Activated CD8-positive, alpha-beta T cell treated with anti-CD3 and anti-CD28 coated beads, Interleukin-2, amount 10 ng/mL, durations not matched to agents 7 days and 5 days (primary cell): ENCODE measurements at regions not wholly inside any gene's neighbourhood (a gene's known extent, or its start where the extent isn't known, plus 50 kb on each side); places are given as distances from the start of the nearest gene placed in this dataset.
"Not testable (repeated sequence)": the region's sequence is repeated elsewhere in the genome, so short reads cannot be mapped to it uniquely, and the experiment has no call there.

Experiments
- ATAC-seq: fragments of 150-1000 bp; cut with Tn5 transposase; one replicate; pipeline ENCODE4 v1.10.0; 2021; ENCODE audit warnings: moderate library complexity
- CTCF ChIA-PET: fragments of 350-600 bp; sonication (Branson Sonifier 250); formaldehyde crosslinking; loops from one replicate; lab custom pipeline; 2021; ENCODE audit warnings: antibody characterized with exemption; lab: Charles Lee
- POLR2A ChIA-PET: fragments of 350-600 bp; sonication (Branson Sonifier 250); formaldehyde crosslinking; loops from one replicate; lab custom pipeline; 2021; ENCODE audit warnings: antibody characterized with exemption; lab: Charles Lee
- DNase-seq: peaks from one replicate; pipeline ENCODE4 v3.0.0-alpha.2; 2020
- H3K27ac Mint-ChIP-seq: one replicate; pipeline ENCODE4 v1.8.0; 2021; ENCODE audit warnings: mild to moderate bottlenecking, mixed read lengths
- H3K27me3 Mint-ChIP-seq: one replicate; pipeline ENCODE4 v1.8.0; 2021; ENCODE audit warnings: low read depth, mixed read lengths
- H3K36me3 Mint-ChIP-seq: one replicate; pipeline ENCODE4 v1.8.0; 2021; ENCODE audit warnings: low read depth, mixed read lengths
- H3K4me1 Mint-ChIP-seq: one replicate; pipeline ENCODE4 v1.8.0; 2021; ENCODE audit warnings: low read depth, mixed read lengths
- H3K4me3 Mint-ChIP-seq: one replicate; pipeline ENCODE4 v1.8.0; 2021; ENCODE audit warnings: mild to moderate bottlenecking, mixed read lengths
- H3K9me3 Mint-ChIP-seq: one replicate; pipeline ENCODE4 v1.8.0; 2022; ENCODE audit warnings: mixed read lengths; ENCODE audit not compliant: insufficient read depth

DNA sequence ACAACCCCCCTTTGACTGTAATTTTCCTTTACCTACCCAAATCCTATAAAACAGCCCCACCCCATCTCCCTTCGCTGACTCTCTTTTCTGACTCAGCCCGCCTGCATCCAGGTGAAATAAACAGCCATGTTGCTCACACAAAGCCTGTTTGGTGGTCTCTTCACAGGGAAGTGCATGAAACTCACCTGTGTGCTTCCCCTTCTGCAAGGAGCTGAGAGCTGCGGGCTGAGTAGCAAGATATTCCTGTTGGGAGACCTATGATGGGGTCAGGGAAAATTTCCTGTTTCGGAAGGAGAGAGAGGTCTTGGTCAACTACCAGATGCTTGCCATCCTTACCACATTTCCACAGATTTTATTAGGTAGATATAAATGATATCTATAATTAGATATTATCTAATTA lies 474.5 kb upstream of the NUDT12 start:
- POLR2A ChIA-PET, result not testable (repeated sequence)

DNA sequence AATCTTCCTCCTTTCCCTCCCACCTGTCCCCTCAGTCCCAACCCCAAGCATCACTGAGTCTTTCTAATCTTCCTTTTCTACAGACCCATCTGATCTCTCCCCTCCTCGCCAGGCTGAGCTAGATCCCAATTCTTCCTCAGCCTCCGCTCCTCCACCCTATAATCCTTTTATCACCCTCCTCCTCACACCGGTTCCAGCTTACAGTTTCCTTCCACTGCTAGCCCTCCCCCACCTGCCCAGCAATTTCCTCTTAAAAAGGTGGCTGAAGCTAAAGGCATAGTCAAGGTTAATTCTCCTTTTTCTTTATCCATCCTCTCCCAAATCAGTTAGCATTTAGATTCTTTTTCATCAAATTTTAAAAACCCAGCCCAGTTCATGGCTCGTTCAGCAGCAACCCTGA lies 470.6 kb upstream of the NUDT12 start:
- H3K4me1 Mint-ChIP-seq, H3K36me3 Mint-ChIP-seq, CTCF ChIA-PET, H3K4me3 Mint-ChIP-seq, H3K9me3 Mint-ChIP-seq, H3K27me3 Mint-ChIP-seq, H3K27ac Mint-ChIP-seq, ATAC-seq, POLR2A ChIA-PET, DNase-seq: not testable (repeated sequence)

More for the DNA sequence above, 474.5 kb upstream of the NUDT12 start:
- ATAC-seq, CTCF ChIA-PET, DNase-seq, H3K36me3 Mint-ChIP-seq, H3K4me3 Mint-ChIP-seq, H3K9me3 Mint-ChIP-seq, H3K27me3 Mint-ChIP-seq, H3K27ac Mint-ChIP-seq, H3K4me1 Mint-ChIP-seq: not testable (repeated sequence)

DNA sequence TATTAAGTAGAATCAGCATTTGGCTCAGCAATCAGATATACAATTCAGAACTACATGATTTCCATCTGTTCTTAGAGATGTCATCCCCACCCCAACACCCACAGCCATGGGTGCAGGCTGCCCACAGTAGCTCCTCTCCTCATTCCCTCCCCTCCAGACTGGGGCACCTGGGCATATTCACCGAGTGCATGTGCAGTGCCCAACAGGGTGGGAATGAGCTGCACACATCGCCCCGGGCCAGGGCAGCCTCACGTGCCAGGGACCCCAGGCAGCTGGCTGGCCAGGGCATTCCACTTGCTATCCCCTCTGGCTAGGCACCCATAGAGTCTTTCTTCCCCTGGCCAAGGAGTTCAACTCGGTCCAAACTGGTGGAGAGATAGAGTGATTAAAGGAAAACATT lies 461.9 kb upstream of the NUDT12 start:
- H3K27ac Mint-ChIP-seq, result no peak overlapping the region
- ATAC-seq, result no peak
- POLR2A ChIA-PET, result no interaction called here

DNA sequence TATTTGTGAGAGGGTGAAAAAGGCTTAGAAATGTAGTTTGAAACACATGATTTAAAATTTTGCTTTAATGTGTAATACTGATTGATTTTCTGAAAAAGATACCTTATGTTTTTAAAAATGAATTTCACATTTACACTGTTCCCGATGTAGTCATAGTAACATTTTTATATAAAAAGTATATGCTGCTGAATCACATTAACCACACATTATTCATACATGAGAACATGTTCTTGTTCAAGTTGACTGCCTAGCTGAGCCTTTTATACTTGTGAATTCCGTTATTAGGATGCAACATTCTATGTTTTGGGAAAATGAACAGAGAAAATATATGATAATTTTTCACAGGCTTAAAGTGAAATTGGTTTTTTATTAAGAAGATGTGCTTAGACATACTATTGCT lies 461.1 kb upstream of the NUDT12 start:
- CTCF ChIA-PET, result no interaction called here
- POLR2A ChIA-PET, result no interaction called here
- H3K9me3 Mint-ChIP-seq, result peaks cover 27% of the 10 kb centered on the region
- no peaks in the 10 kb centered on the region for H3K4me1 Mint-ChIP-seq
- DNase-seq, result no peak
- no peaks in the 10 kb centered on the region for H3K36me3 Mint-ChIP-seq
- no peak for ATAC-seq
- no peak overlapping the region for H3K27ac Mint-ChIP-seq
- no peaks in the 10 kb centered on the region for H3K27me3 Mint-ChIP-seq
- H3K4me3 Mint-ChIP-seq, result no peak overlapping the region

More for the DNA sequence above, 461.9 kb upstream of the NUDT12 start:
- CTCF ChIA-PET, result no interaction called here
- peaks cover 27% of the 10 kb centered on the region for H3K9me3 Mint-ChIP-seq
- no peaks in the 10 kb centered on the region for H3K4me1 Mint-ChIP-seq
- DNase-seq, result no peak
- H3K4me3 Mint-ChIP-seq, result no peak overlapping the region
- H3K27me3 Mint-ChIP-seq, result no peaks in the 10 kb centered on the region
- no peaks in the 10 kb centered on the region for H3K36me3 Mint-ChIP-seq

DNA sequence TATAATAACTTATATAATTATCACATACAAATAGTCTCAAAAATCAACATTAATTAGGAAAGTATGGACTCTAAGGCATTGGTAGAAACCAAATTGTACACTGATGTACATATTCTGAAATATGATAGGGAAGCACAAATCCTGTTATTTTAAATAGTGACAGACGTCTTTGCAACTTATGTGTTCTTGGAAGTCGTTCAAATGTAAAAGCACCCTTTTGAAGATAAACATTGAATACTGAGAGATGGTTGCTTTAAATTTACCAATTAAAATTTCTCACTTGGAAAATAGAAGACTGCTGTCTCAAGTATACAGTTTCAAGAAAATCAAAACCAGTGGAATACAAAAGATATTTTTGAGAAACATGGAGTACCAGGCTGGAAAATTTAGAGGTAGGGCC lies 457.4 kb upstream of the NUDT12 start:
- ChIA-PET CTCF (interaction anchor here (0.6 kb wide), 1 partner anchor 411 kb away, joined by 3 read pairs; no protein-coding TSS in a partner anchor), POLR2A (no interaction called here)
- DNase-seq, result no peak
- no peaks in the 10 kb centered on the region for H3K4me1 Mint-ChIP-seq
- no peaks in the 10 kb centered on the region for H3K36me3 Mint-ChIP-seq
- H3K27me3 Mint-ChIP-seq, result no peaks in the 10 kb centered on the region
- H3K27ac Mint-ChIP-seq, result no peak overlapping the region
- no peak for ATAC-seq
- peaks cover 23% of the 10 kb centered on the region for H3K9me3 Mint-ChIP-seq
- H3K4me3 Mint-ChIP-seq, result no peak overlapping the region

DNA sequence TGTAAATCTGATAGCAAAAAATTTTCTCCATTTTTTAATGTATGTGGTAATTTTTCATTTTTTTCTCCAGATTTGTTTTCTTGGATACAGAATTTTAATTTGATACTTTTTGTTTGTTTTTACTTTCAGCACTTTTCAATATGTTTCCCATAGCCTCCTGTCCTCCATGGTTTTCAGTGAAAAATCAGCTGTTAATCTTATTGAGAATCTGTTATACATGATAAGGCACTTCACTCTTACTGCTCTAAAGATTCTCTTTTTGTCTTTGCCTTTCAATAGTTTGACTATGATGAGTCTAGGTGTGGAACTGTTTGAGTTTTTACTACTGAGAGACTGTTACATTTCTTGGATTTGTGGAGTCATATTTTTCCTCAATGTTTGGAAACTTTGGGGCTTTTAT lies 455.7 kb upstream of the NUDT12 start:
- Mint-ChIP-seq H3K9me3 (peaks cover 18% of the 10 kb centered on the region), H3K27ac (no peak overlapping the region), H3K4me1 (no peaks in the 10 kb centered on the region), H3K27me3 (no peaks in the 10 kb centered on the region), H3K36me3 (no peaks in the 10 kb centered on the region), H3K4me3 (no peak overlapping the region)
- CTCF ChIA-PET, result no interaction called here
- POLR2A ChIA-PET, result no interaction called here
- DNase-seq, result no peak
- ATAC-seq, result no peak

DNA sequence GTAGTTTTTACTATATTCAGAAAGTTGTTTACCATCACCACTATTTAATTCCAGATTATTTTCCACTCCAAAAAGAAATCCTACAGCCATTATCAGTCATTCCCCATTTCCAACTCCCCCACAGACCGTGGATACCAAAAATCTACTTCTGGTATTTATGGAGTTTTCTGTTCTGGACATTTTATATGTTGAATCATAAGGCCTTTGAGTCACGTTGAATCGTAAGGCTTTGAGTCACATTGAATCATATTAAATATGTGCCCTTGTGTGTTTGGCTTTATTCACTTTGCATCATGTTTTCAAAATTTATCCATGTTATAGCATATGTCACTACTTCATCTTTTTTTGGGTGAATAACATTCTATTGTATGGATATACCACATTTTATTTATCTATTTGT lies 454.1 kb upstream of the NUDT12 start:
- Mint-ChIP-seq H3K4me3 (no peak overlapping the region), H3K4me1 (no peaks in the 10 kb centered on the region), H3K27ac (no peak overlapping the region), H3K27me3 (no peaks in the 10 kb centered on the region), H3K9me3 (peaks cover 18% of the 10 kb centered on the region), H3K36me3 (no peaks in the 10 kb centered on the region)
- ChIA-PET POLR2A (no interaction called here), CTCF (no interaction called here)
- ATAC-seq (no peak), DNase-seq (no peak)

DNA sequence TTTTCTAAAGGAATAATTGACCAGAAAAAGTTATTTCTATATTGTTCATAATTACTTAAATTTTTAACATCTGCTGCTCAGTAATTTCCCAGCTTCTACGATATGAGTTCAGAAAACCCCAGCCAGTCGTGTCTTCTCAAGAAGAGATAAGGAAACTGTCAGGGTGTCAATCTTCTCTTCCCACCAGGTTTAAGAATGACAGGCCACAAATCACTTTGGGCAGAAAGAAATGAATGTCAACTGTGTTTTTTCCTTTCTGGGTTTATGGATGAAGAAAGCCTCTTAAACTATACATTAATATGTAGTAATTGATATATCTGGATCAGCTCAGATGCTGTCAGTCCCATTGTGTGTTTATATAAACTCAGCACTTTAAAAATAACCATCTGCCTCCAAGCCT lies 453.2 kb upstream of the NUDT12 start:
- DNase-seq, result no peak
- CTCF ChIA-PET, result no interaction called here
- Mint-ChIP-seq H3K27ac (no peak overlapping the region), H3K36me3 (no peaks in the 10 kb centered on the region), H3K4me1 (no peaks in the 10 kb centered on the region), H3K4me3 (no peak overlapping the region), H3K9me3 (peaks cover 10% of the 10 kb centered on the region), H3K27me3 (no peaks in the 10 kb centered on the region)
- POLR2A ChIA-PET, result no interaction called here
- ATAC-seq, result no peak

DNA sequence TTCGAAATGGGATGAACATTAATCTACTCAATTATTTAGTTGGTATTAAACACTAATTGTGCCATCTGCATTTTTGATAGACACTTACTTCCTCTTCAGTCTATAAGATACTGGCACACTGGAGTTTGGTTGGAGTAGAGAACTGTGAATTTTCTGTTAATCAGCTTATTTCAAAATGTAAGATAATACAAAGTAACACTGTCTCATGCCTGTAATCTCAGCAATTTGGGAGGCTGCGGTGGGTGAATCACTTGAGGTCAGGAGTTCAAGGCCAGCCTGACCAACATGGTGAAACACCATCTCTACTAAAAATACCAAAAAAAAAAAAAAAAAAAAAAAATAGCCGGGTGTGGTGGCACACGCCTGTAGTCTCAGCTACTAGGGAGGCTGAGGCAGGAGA lies 440.2 kb upstream of the NUDT12 start:
- H3K27me3 Mint-ChIP-seq, H3K9me3 Mint-ChIP-seq, CTCF ChIA-PET, H3K27ac Mint-ChIP-seq, H3K4me3 Mint-ChIP-seq, H3K4me1 Mint-ChIP-seq, ATAC-seq, DNase-seq, H3K36me3 Mint-ChIP-seq, POLR2A ChIA-PET: not testable (repeated sequence)

DNA sequence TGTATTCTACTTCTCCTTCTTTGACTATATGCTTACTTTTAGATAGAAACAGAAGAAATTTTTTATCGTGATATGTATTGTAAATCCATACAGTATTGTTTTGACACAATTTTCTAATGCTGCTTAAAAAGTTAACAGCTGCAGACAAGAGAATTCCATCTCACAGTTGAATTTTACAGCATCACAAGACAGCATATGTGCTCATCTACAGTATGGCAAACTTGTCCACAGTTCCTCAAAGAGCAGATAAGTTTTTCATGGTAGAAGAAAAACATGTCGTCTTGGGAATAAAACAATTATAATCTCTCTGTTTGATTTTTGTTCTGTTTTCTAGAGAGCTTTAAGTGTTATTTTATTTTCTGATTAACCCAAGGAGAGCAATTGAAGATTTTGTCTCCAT lies 438.5 kb upstream of the NUDT12 start:
- no peaks in the 10 kb centered on the region for H3K36me3 Mint-ChIP-seq
- no peaks in the 10 kb centered on the region for H3K4me1 Mint-ChIP-seq
- POLR2A ChIA-PET, result no interaction called here
- ATAC-seq (no peak), DNase-seq (no peak)
- H3K27ac Mint-ChIP-seq, result no peak overlapping the region
- H3K9me3 Mint-ChIP-seq, result peaks cover 7% of the 10 kb centered on the region
- H3K27me3 Mint-ChIP-seq, result no peaks in the 10 kb centered on the region
- CTCF ChIA-PET, result no interaction called here
- H3K4me3 Mint-ChIP-seq, result no peak overlapping the region

DNA sequence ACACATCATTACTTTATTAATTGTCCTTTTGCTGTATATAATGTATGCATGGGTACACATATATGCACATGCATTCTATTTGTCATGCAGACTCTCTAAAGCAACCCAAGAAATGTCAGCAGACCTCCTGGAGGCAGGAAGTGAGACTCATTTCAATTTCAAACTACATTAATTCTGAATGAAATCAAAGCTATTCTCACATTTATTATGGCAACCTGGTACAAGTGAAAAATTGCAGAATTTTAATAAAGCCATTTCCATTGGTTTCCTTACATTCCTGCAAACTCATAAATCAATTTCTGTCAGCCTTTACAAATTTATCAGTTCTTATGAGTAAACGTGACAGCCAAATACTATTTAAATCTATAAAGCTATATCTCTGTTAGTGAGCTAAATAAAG lies 430.4 kb upstream of the NUDT12 start:
- H3K36me3 Mint-ChIP-seq, result no peaks in the 10 kb centered on the region
- ATAC-seq (no peak), DNase-seq (no peak)
- ChIA-PET POLR2A (no interaction called here), CTCF (no interaction called here)
- no peak overlapping the region for H3K27ac Mint-ChIP-seq
- no peaks in the 10 kb centered on the region for H3K4me1 Mint-ChIP-seq
- no peaks in the 10 kb centered on the region for H3K27me3 Mint-ChIP-seq
- H3K9me3 Mint-ChIP-seq, result no peaks in the 10 kb centered on the region
- H3K4me3 Mint-ChIP-seq, result no peak overlapping the region

DNA sequence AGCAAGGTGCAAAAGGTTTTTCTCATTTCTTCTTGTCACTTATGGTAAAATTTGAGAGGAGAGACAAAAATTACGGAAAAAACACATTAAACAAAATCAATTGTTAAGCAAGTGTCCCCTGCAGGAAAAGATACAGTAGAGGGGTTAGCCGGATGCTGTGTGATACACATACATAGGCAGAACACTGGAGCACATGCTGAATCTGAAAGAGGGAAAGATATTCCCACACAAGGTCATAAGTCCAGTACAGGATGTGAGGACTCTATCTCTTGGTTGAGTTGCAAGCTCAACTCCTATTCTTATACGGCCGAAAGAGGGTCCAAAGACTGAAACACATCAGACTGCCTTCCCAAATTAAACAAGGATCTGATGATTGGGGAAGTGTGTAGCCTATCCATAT lies 427.5 kb upstream of the NUDT12 start:
- no peaks in the 10 kb centered on the region for H3K36me3 Mint-ChIP-seq
- H3K4me1 Mint-ChIP-seq, result no peaks in the 10 kb centered on the region
- CTCF ChIA-PET, result no interaction called here
- no peak overlapping the region for H3K4me3 Mint-ChIP-seq
- no peak overlapping the region for H3K27ac Mint-ChIP-seq
- H3K9me3 Mint-ChIP-seq, result no peaks in the 10 kb centered on the region
- POLR2A ChIA-PET, result no interaction called here
- ATAC-seq (no peak), DNase-seq (no peak)
- no peaks in the 10 kb centered on the region for H3K27me3 Mint-ChIP-seq

DNA sequence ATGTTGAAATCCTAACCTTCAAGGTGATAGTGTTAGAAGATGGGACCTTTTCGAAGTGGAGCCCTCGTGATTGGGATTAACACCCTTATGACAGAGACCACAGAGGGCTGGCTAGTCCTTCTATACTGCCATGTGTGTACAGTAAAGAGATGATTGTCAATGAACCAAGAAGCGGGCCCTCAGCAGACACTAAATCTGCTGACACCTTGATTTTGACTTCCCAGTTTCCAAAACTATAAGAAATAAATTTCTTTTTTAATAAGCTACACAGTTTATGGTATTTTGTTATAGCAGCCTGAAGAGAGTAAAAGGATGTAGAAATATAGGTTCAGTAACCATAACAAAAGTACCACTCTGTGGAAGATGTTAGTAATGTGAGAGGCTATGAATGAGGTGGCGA lies 419.0 kb upstream of the NUDT12 start:
- H3K9me3 Mint-ChIP-seq, result no peaks in the 10 kb centered on the region
- POLR2A ChIA-PET, result no interaction called here
- CTCF ChIA-PET, result no interaction called here
- no peak overlapping the region for H3K27ac Mint-ChIP-seq
- H3K27me3 Mint-ChIP-seq, result no peaks in the 10 kb centered on the region
- no peak overlapping the region for H3K4me3 Mint-ChIP-seq
- no peaks in the 10 kb centered on the region for H3K4me1 Mint-ChIP-seq
- no peak for ATAC-seq
- DNase-seq, result no peak
- no peaks in the 10 kb centered on the region for H3K36me3 Mint-ChIP-seq
